Heart left ventricle (tissue), 13 donors: ENCODE measurements at regions not wholly inside any gene's neighbourhood (a gene's known extent, or its start where the extent isn't known, plus 50 kb on each side); places are given as distances from the start of the nearest gene placed in this dataset.

Experiments
- CTCF ChIP-seq, 12 donors: fragments of 200-600 bp; sonication (generic) in 4 of 12; IDR thresholded peaks; one replicate each; pipeline versions ENCODE4 v1.5.0 to v1.8.0; 2018 to 2022; ENCODE audit warnings: antibody characterized with exemption in 12 of 12, mild to moderate bottlenecking in 5 of 12
- POLR2A ChIP-seq, 2 donors: fragments of 450-650 bp; IDR thresholded peaks; one replicate each; pipeline ENCODE4 v1.6.1; 2017; ENCODE audit warnings: antibody characterized with exemption in 2 of 2, mild to moderate bottlenecking in 2 of 2, moderate library complexity in 2 of 2
- donor health status: ischemic (EF 13 %, LVEDD 7.1; RV severe dilation, severe dysfunction).
- donor health status: DM: no; HTN: yes; CAD: no.
- donor health status: DM: no; HTN: no; CAD: no.
- donor health status: ischemic (EF 25% LVEDD 6.9; RV normal size, moderate dysfunction).
- donor health status: ischemic (EF 25% LVEDD 5.7; RV mildly dilated, moderate dysfunction).
- donor health status: ischemic (EF 35%, LVEDD 5.7; RV mildly dilated, moderate dysfunction).
- donor health status: nonischemic (EF 11% LVEDD 7.7; RV severe dilation, severe dysfunction).
- donor health status: DM: yes; HTN: yes; CAD: no.
- donor health status: PGD.
- donor health status: ischemic (EF 29% LVEDD 5.4; RV normal size, mild dysfunction).
- donor health status: nonischemic (EF 23%, LVEDD 6.1; RV moderate dilation, normal function).

GRCh38 chr10:10513898-10514297 is 503.8 kb upstream of the CELF2 start:
- TF ChIP-seq CTCF (IDR thresholded peaks at IDR 0.05) (no peak), POLR2A (IDR thresholded peaks at IDR 0.05) (no peak)
